GM21360 (cell line): ENCODE measurements at regions not wholly inside any gene's neighbourhood (a gene's known extent, or its start where the extent isn't known, plus 50 kb on each side); places are given as distances from the start of the nearest gene placed in this dataset.

Experiments used
- ATAC-seq: cut with Tn5 transposase; IDR thresholded peaks from one replicate; pipeline ENCODE4 v1.9.1; 2021; ENCODE audit warnings: mild to moderate bottlenecking, moderate library complexity; ENCODE audit not compliant: unreplicated experiment

GRCh38 chr4:62199291-62199810 lies 999.2 kb downstream of the ADGRL3 start:
- no peak for ATAC-seq

- ATAC-seq = no peak
Measured at GRCh38 chr4:62196338-62196737, 996.2 kb downstream of the ADGRL3 start.

GRCh38 chr4:62194342-62194741 lies 994.2 kb downstream of the ADGRL3 start:
- no peak for ATAC-seq

- no peak for ATAC-seq
Measured at GRCh38 chr4:62193761-62194160, 993.6 kb downstream of the ADGRL3 start.

GRCh38 chr4:62191451-62192240 lies 991.5 kb downstream of the ADGRL3 start:
- no peak for ATAC-seq

GRCh38 chr4:62170235-62170634 lies 970.1 kb downstream of the ADGRL3 start:
- ATAC-seq = no peak

GRCh38 chr4:62168681-62169080 lies 968.6 kb downstream of the ADGRL3 start:
- no peak for ATAC-seq

GRCh38 chr4:62162606-62163005 lies 962.5 kb downstream of the ADGRL3 start:
- ATAC-seq = no peak

GRCh38 chr4:62161446-62161845 lies 961.3 kb downstream of the ADGRL3 start:
- ATAC-seq = no peak

GRCh38 chr4:62159876-62160275 lies 959.8 kb downstream of the ADGRL3 start:
- no peak for ATAC-seq

GRCh38 chr4:62159306-62159705 lies 959.2 kb downstream of the ADGRL3 start:
- no peak for ATAC-seq

- ATAC-seq = no peak
Measured at GRCh38 chr4:62156205-62156604, 956.1 kb downstream of the ADGRL3 start.

GRCh38 chr4:62145276-62145675 lies 945.1 kb downstream of the ADGRL3 start:
- no peak for ATAC-seq

GRCh38 chr4:62144431-62144830 lies 944.3 kb downstream of the ADGRL3 start:
- no peak for ATAC-seq

- ATAC-seq = no peak
Measured at GRCh38 chr4:62135565-62136156, 935.5 kb downstream of the ADGRL3 start.

GRCh38 chr4:62133977-62134376 lies 933.9 kb downstream of the ADGRL3 start:
- ATAC-seq = no peak

- ATAC-seq = no peak
Measured at GRCh38 chr4:62133101-62133897, 933.2 kb downstream of the ADGRL3 start.

GRCh38 chr4:62131049-62131448 lies 930.9 kb downstream of the ADGRL3 start:
- no peak for ATAC-seq

GRCh38 chr4:62130637-62131036 lies 930.5 kb downstream of the ADGRL3 start:
- ATAC-seq = no peak

GRCh38 chr4:62130230-62130629 lies 930.1 kb downstream of the ADGRL3 start:
- no peak for ATAC-seq
